ENCODE measurements at regions not wholly inside any gene's neighbourhood (a gene's known extent, or its start where the extent isn't known, plus 50 kb on each side); places are given as distances from the start of the nearest gene placed in this dataset.

- 84 to 91% (median 86%) methylated on average over 1 of the region's 1 CpG for WGBS, 5 donors
- intact Hi-C loops (cut with DNase I; ENCODE audit: low total_unique reads) = no loop called here
- peaks cover 0 to 6% (median 0%) of the 10 kb centered on the region in 8 donors for H3K9me3 ChIP-seq
- no peak overlapping the region for H3K4me3 ChIP-seq
- no peaks in the 10 kb centered on the region for H3K4me1 ChIP-seq
- DNase-seq = no peak
- no peak for TF ChIP-seq CTCF (IDR thresholded peaks at IDR 0.05 in 8 of 11, conservative IDR thresholded peaks at IDR 0.05 in 3 of 11)
- H3K27ac ChIP-seq = no peak overlapping the region
- H3K27me3 ChIP-seq (replicated peaks in 1 of 7) = no peaks in the 10 kb centered on the region
- H3K36me3 ChIP-seq = no peaks in the 10 kb centered on the region
These were observed 735.9 kb upstream of the PCDH9 start for GRCh38 chr13:67966065-67966464.

- TF ChIP-seq POLR2A (IDR thresholded peaks at IDR 0.05) (no peak), CTCF (IDR thresholded peaks at IDR 0.05 in 8 of 11, conservative IDR thresholded peaks at IDR 0.05 in 3 of 11) (no peak), POLR2AphosphoS5 (IDR thresholded peaks at IDR 0.05) (no peak)
- Histone ChIP-seq H3K27me3 (replicated peaks in 1 of 7) (no peaks in the 10 kb centered on the region), H3K27ac (no peak overlapping the region), H3K4me1 (no peaks in the 10 kb centered on the region), H3K9me3 (peaks cover 0 to 6% (median 0%) of the 10 kb centered on the region in 8 donors), H3K36me3 (no peaks in the 10 kb centered on the region), H3K4me3 (no peak overlapping the region)
- intact Hi-C loops (cut with DNase I; ENCODE audit: low total_unique reads) = no loop called here
- 69 to 80% (median 71%) methylated on average over 1 of the region's 1 CpG for WGBS, 5 donors
- no peak for DNase-seq
These were observed 734.9 kb upstream of the PCDH9 start for GRCh38 chr13:67964986-67965385.

GRCh38 chr13:67964091-67964490 lies 734.0 kb upstream of the PCDH9 start:
- Histone ChIP-seq H3K27ac (no peak overlapping the region), H3K4me3 (no peak overlapping the region), H3K36me3 (no peaks in the 10 kb centered on the region), H3K4me1 (no peaks in the 10 kb centered on the region), H3K27me3 (replicated peaks in 1 of 7) (no peaks in the 10 kb centered on the region), H3K9me3 (peaks cover 0 to 6% (median 0%) of the 10 kb centered on the region in 8 donors)
- DNase-seq = no peak
- WGBS, 5 donors = 61 to 82% (median 76%) methylated on average over 2 of the region's 2 CpGs
- intact Hi-C loops (cut with DNase I; ENCODE audit: low total_unique reads) = no loop called here
- TF ChIP-seq POLR2AphosphoS5 (IDR thresholded peaks at IDR 0.05) = no peak
- no peak for TF ChIP-seq POLR2A (IDR thresholded peaks at IDR 0.05)
- no peak for TF ChIP-seq CTCF (IDR thresholded peaks at IDR 0.05 in 8 of 11, conservative IDR thresholded peaks at IDR 0.05 in 3 of 11)

- WGBS, 5 donors = 69 to 80% (median 74%) methylated on average over 2 of the region's 2 CpGs
- DNase-seq = no peak
These were observed 731.2 kb upstream of the PCDH9 start for GRCh38 chr13:67961331-67961730.

More at GRCh38 chr13:67961331-67961730, 731.2 kb upstream of the PCDH9 start:
- Histone ChIP-seq H3K27ac (no peak overlapping the region), H3K4me1 (no peaks in the 10 kb centered on the region), H3K9me3 (peaks cover 0 to 13% (median 4%) of the 10 kb centered on the region in 8 donors), H3K27me3 (replicated peaks in 1 of 7) (no peaks in the 10 kb centered on the region), H3K36me3 (no peaks in the 10 kb centered on the region), H3K4me3 (no peak overlapping the region)
- TF ChIP-seq CTCF (IDR thresholded peaks at IDR 0.05 in 8 of 11, conservative IDR thresholded peaks at IDR 0.05 in 3 of 11) = no peak
- intact Hi-C loops (cut with DNase I; ENCODE audit: low total_unique reads) = no loop called here

Measured in spleen (tissue), 11 donors.